ENCODE measurements at regions not wholly inside any gene's neighbourhood (a gene's known extent, or its start where the extent isn't known, plus 50 kb on each side); places are given as distances from the start of the nearest gene placed in this dataset.

- no peak for DNase-seq (ENCODE audit: unreplicated experiment)
- TF ChIP-seq CTCF (IDR thresholded peaks at IDR 0.05; ENCODE audit: unreplicated experiment) = no peak
- intact Hi-C loops (cut with micrococcal nuclease) = loop anchor here (5.0 kb wide), 1 partner anchor 885 kb away; no protein-coding TSS in a partner anchor
- H3K27me3 Mint-ChIP-seq (ENCODE audit: insufficient read depth, unreplicated experiment) = no peaks in the 10 kb centered on the region
- ChIA-PET CTCF (no interaction called here), POLR2A (no interaction called here)
- H3K4me3 Mint-ChIP-seq (ENCODE audit: unreplicated experiment) = no peak overlapping the region
- BruUV-seq (replicated peaks) = no TSS peak
- H3K9me3 Mint-ChIP-seq (ENCODE audit: unreplicated experiment) = peaks cover 8% of the 10 kb centered on the region
- H3K4me1 Mint-ChIP-seq (ENCODE audit: insufficient read depth, unreplicated experiment) = peaks cover 15% of the 10 kb centered on the region
- no peaks in the 10 kb centered on the region for H3K36me3 Mint-ChIP-seq (ENCODE audit: insufficient read depth, unreplicated experiment)
- no peak overlapping the region for H3K27ac Mint-ChIP-seq (ENCODE audit: low read depth, unreplicated experiment)
Observed at GRCh38 chr2:144597388-144597787, 77.5 kb upstream of the ZEB2 start.

- peaks cover 8% of the 10 kb centered on the region for H3K9me3 Mint-ChIP-seq (ENCODE audit: unreplicated experiment)
- H3K4me3 Mint-ChIP-seq (ENCODE audit: unreplicated experiment) = no peak overlapping the region
- no peaks in the 10 kb centered on the region for H3K36me3 Mint-ChIP-seq (ENCODE audit: insufficient read depth, unreplicated experiment)
- ChIA-PET POLR2A (interaction anchor here (0.7 to 1.5 kb wide), 8 partner anchors 10 to 1331 kb away, joined by 3 to 7 read pairs (median 3); no protein-coding TSS in a partner anchor), CTCF (interaction anchor here (0.6 to 1.8 kb wide), 3 partner anchors 9 to 16 kb away, joined by 4 to 5 read pairs (median 5); no protein-coding TSS in a partner anchor)
- TF ChIP-seq CTCF (IDR thresholded peaks at IDR 0.05; ENCODE audit: unreplicated experiment) = no peak
- no TSS peak for BruUV-seq (replicated peaks)
- H3K27ac Mint-ChIP-seq (ENCODE audit: low read depth, unreplicated experiment) = peak overlapping the region; percentile 46
- peaks cover 15% of the 10 kb centered on the region for H3K4me1 Mint-ChIP-seq (ENCODE audit: insufficient read depth, unreplicated experiment)
- DNase-seq (ENCODE audit: unreplicated experiment) = peak; percentile 56
- intact Hi-C loops (cut with micrococcal nuclease) = loop anchor here (5.0 kb wide), 1 partner anchor 886 kb away; no protein-coding TSS in a partner anchor
- no peaks in the 10 kb centered on the region for H3K27me3 Mint-ChIP-seq (ENCODE audit: insufficient read depth, unreplicated experiment)
Observed at GRCh38 chr2:144596073-144596871, 76.4 kb upstream of the ZEB2 start.

- H3K4me1 Mint-ChIP-seq (ENCODE audit: insufficient read depth, unreplicated experiment) = peaks cover 15% of the 10 kb centered on the region
- no peaks in the 10 kb centered on the region for H3K27me3 Mint-ChIP-seq (ENCODE audit: insufficient read depth, unreplicated experiment)
- ChIA-PET CTCF (interaction anchor here (0.6 to 1.8 kb wide), 2 partner anchors 15 to 504 kb away, joined by 3 to 5 read pairs; no protein-coding TSS in a partner anchor), POLR2A (interaction anchor here (0.7 to 1.5 kb wide), 7 partner anchors 9 to 1331 kb away, joined by 3 to 7 read pairs (median 3); no protein-coding TSS in a partner anchor)
- peak overlapping the region; percentile 46 for H3K27ac Mint-ChIP-seq (ENCODE audit: low read depth, unreplicated experiment)
- peaks cover 8% of the 10 kb centered on the region for H3K9me3 Mint-ChIP-seq (ENCODE audit: unreplicated experiment)
- intact Hi-C loops (cut with micrococcal nuclease) = loop anchor here (5.0 kb wide), 1 partner anchor 887 kb away; no protein-coding TSS in a partner anchor
- no peak for DNase-seq (ENCODE audit: unreplicated experiment)
- BruUV-seq (replicated peaks) = no TSS peak
- no peaks in the 10 kb centered on the region for H3K36me3 Mint-ChIP-seq (ENCODE audit: insufficient read depth, unreplicated experiment)
- no peak overlapping the region for H3K4me3 Mint-ChIP-seq (ENCODE audit: unreplicated experiment)
- no peak for TF ChIP-seq CTCF (IDR thresholded peaks at IDR 0.05; ENCODE audit: unreplicated experiment)
Observed at GRCh38 chr2:144595686-144596072, 75.8 kb upstream of the ZEB2 start.

GRCh38 chr2:144595279-144595678, 75.4 kb upstream of the ZEB2 start:
- Mint-ChIP-seq H3K27ac (ENCODE audit: low read depth, unreplicated experiment) (no peak overlapping the region), H3K27me3 (ENCODE audit: insufficient read depth, unreplicated experiment) (no peaks in the 10 kb centered on the region), H3K4me1 (ENCODE audit: insufficient read depth, unreplicated experiment) (peaks cover 15% of the 10 kb centered on the region), H3K4me3 (ENCODE audit: unreplicated experiment) (no peak overlapping the region), H3K9me3 (ENCODE audit: unreplicated experiment) (peaks cover 8% of the 10 kb centered on the region), H3K36me3 (ENCODE audit: insufficient read depth, unreplicated experiment) (no peaks in the 10 kb centered on the region)
- DNase-seq (ENCODE audit: unreplicated experiment) = no peak
- ChIA-PET CTCF (interaction anchor here (0.6 to 1.8 kb wide), 2 partner anchors 15 to 504 kb away, joined by 3 to 5 read pairs; no protein-coding TSS in a partner anchor), POLR2A (interaction anchor here (1.5 kb wide), 1 partner anchor 30 kb away, joined by 4 read pairs; no protein-coding TSS in a partner anchor)
- no TSS peak for BruUV-seq (replicated peaks)
- TF ChIP-seq CTCF (IDR thresholded peaks at IDR 0.05; ENCODE audit: unreplicated experiment) = no peak
- intact Hi-C loops (cut with micrococcal nuclease) = loop anchor here (5.0 kb wide), 1 partner anchor 887 kb away; no protein-coding TSS in a partner anchor

All from MCF 10A (cell line).